Left lobe of liver (tissue), 2 donors: ENCODE measurements at regions not wholly inside any gene's neighbourhood (a gene's known extent, or its start where the extent isn't known, plus 50 kb on each side); places are given as distances from the start of the nearest gene placed in this dataset.

ENCODE experiments used
- ATAC-seq: fragments of 200-7000 bp; cut with Tn5 transposase; one replicate; pipeline ENCODE4 v1.9.1; 2020; ENCODE audit warnings: mild to moderate bottlenecking, moderate library complexity
- DNase-seq: peaks from one replicate; pipeline ENCODE4 v3.0.0-alpha.2; 2020; ENCODE audit warnings: low spot score
- donor health status: DM: no; HTN: no; CAD: no; lungs with moderate emphysema.
- donor health status: DM: no; HTN: yes; CAD: no.

GRCh38 chr2:106628377-106628776, 141.2 kb downstream of the CD8B2 start:
- no peak for DNase-seq
- no peak for ATAC-seq

GRCh38 chr2:106629981-106630380, 142.8 kb downstream of the CD8B2 start:
- no peak for ATAC-seq

GRCh38 chr2:106631281-106631680, 144.1 kb downstream of the CD8B2 start:
- no peak for DNase-seq
- no peak for ATAC-seq

More at GRCh38 chr2:106629981-106630380, 142.8 kb downstream of the CD8B2 start:
- DNase-seq, result no peak

GRCh38 chr2:106638043-106638442, 150.9 kb downstream of the CD8B2 start:
- ATAC-seq, result peak; percentile 60
- no peak for DNase-seq

- no peak for ATAC-seq
- DNase-seq, result no peak
Measured at GRCh38 chr2:106638580-106638979, 151.4 kb downstream of the CD8B2 start.

- no peak for DNase-seq
- ATAC-seq, result peak; percentile 45
Measured at GRCh38 chr2:106642679-106643078, 155.5 kb downstream of the CD8B2 start.

GRCh38 chr2:106644623-106645022, 157.5 kb downstream of the CD8B2 start:
- ATAC-seq (no peak), DNase-seq (no peak)

GRCh38 chr2:106646605-106647004, 159.4 kb downstream of the CD8B2 start:
- ATAC-seq (no peak), DNase-seq (no peak)

- DNase-seq, result no peak
- no peak for ATAC-seq
Measured at GRCh38 chr2:106649306-106649705, 162.1 kb downstream of the CD8B2 start.

GRCh38 chr2:106653465-106653864, 166.3 kb downstream of the CD8B2 start:
- DNase-seq, result no peak
- no peak for ATAC-seq

- no peak for DNase-seq
- ATAC-seq, result no peak
Measured at GRCh38 chr2:106658616-106659015, 171.5 kb downstream of the CD8B2 start.

GRCh38 chr2:106664669-106665068, 177.5 kb downstream of the CD8B2 start:
- no peak for ATAC-seq
- no peak for DNase-seq

GRCh38 chr2:106667478-106668070, 180.4 kb downstream of the CD8B2 start:
- DNase-seq (no peak), ATAC-seq (no peak)

- no peak for ATAC-seq
- no peak for DNase-seq
Measured at GRCh38 chr2:106685180-106685897, 198.2 kb downstream of the CD8B2 start.

- DNase-seq, result no peak
- ATAC-seq, result no peak
Measured at GRCh38 chr2:106686814-106687213, 199.2 kb downstream of the ST6GAL2 start.

GRCh38 chr2:106694964-106695470, 190.9 kb downstream of the ST6GAL2 start:
- no peak for DNase-seq
- no peak for ATAC-seq

GRCh38 chr2:106695919-106696318, 190.0 kb downstream of the ST6GAL2 start:
- ATAC-seq (no peak), DNase-seq (no peak)

GRCh38 chr2:106700616-106701015, 185.4 kb downstream of the ST6GAL2 start:
- no peak for ATAC-seq
- no peak for DNase-seq

GRCh38 chr2:106701203-106702022, 184.6 kb downstream of the ST6GAL2 start:
- no peak for ATAC-seq

GRCh38 chr2:106703161-106703560, 182.8 kb downstream of the ST6GAL2 start:
- DNase-seq, result no peak

More at GRCh38 chr2:106701203-106702022, 184.6 kb downstream of the ST6GAL2 start:
- DNase-seq, result no peak

GRCh38 chr2:106704798-106705197, 181.2 kb downstream of the ST6GAL2 start:
- ATAC-seq, result no peak
- no peak for DNase-seq

More at GRCh38 chr2:106703161-106703560, 182.8 kb downstream of the ST6GAL2 start:
- no peak for ATAC-seq
